ENCODE measurements at regions not wholly inside any gene's neighbourhood (a gene's known extent, or its start where the extent isn't known, plus 50 kb on each side); places are given as distances from the start of the nearest gene placed in this dataset.

DNA sequence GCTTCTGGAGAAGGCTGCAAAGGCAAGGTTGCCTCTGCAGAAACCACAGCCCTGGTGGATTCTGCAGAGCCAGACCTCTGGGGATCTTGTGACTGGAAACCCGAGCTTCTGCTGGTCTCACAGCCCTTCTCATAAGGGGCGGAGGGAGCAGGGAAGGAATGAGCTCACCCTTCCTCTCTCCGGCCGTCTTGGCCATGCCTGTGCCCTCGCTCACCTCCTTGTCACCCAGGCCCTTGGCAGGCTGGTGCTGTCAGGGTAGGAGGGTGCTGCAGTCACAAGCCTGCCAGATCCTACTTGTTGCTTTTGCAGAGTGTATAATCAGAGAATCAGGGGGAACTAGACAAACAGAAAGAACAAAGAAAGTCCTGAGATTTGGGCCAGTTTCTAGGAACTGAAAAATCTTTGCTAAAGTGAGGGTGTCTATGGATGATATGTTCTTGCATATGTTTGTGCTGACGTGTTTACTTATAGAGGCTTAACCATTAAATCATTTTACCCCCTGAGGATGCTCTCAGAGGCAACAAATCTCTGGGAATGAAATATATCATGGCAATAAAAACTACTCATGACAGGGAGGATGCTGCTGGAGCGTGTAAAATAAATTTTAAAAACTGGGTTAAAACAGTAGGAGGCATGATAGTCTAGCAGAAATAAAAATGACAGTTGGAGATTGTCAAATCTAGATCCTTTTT, 244.9 kb upstream of the SOX4 start:
- TF ChIP-seq, protein P1, sequence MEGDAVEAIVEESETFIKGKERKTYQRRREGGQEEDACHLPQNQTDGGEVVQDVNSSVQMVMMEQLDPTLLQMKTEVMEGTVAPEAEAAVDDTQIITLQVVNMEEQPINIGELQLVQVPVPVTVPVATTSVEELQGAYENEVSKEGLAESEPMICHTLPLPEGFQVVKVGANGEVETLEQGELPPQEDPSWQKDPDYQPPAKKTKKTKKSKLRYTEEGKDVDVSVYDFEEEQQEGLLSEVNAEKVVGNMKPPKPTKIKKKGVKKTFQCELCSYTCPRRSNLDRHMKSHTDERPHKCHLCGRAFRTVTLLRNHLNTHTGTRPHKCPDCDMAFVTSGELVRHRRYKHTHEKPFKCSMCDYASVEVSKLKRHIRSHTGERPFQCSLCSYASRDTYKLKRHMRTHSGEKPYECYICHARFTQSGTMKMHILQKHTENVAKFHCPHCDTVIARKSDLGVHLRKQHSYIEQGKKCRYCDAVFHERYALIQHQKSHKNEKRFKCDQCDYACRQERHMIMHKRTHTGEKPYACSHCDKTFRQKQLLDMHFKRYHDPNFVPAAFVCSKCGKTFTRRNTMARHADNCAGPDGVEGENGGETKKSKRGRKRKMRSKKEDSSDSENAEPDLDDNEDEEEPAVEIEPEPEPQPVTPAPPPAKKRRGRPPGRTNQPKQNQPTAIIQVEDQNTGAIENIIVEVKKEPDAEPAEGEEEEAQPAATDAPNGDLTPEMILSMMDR (IDR thresholded peaks at IDR 0.05), result no peak
- no peak for TF ChIP-seq POLR2A (IDR thresholded peaks at IDR 0.05)

Data from adrenal gland (tissue), 5 donors.